ENCODE measurements at regions not wholly inside any gene's neighbourhood (a gene's known extent, or its start where the extent isn't known, plus 50 kb on each side); places are given as distances from the start of the nearest gene placed in this dataset.

DNA sequence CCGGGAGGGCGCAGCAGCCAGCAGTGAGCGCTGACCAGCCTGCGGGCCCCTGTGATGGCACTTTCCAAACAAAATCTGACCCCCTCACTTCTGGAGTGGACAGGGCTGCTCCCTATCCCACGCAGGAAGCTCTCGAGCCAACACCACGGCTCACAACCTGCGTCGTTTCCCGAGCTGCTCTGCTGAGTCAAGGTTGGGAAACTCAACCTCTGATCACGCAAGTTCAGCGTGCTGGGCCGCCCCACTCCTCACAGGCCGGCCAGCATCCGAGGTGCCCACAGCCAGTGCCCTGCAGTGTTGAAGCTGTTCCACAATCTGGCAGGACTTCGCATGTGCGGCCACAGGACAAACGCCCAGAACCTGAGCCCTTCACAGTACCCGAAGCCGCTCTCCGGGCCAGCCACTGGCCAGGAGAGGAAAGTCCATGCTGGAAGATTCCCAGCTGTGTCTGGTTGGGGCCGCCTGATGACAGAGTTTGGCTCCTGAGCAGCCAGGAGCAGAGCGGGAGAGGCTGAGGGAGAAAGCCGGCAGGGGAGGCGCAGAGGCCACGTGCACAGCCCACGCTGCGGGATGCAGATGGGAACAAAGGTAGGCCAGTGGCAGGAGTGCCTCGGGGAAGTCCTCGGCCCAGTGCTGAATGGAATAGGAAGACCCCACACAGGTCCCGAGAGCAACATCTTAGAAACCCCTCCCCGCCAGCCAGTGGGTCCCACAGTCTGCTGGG is 263.3 kb upstream of the TCERG1L start:
- TF ChIP-seq ZZZ3 (IDR thresholded peaks at IDR 0.05; ENCODE audit: control insufficient read depth, insufficient read length, low read depth) (no peak), EZH2 (IDR thresholded peaks at IDR 0.05; ENCODE audit: borderline replicate concordance, control insufficient read depth, low read depth, low read length) (no peak), FOXM1 (IDR thresholded peaks at IDR 0.05; ENCODE audit: low read depth, low read length) (no peak), POLR2AphosphoS5 (IDR thresholded peaks at IDR 0.05; ENCODE audit: low read length) (no peak), POLR2A (IDR thresholded peaks at IDR 0.05; ENCODE audit: low read depth, low read length) (no peak), SREBF1 (IDR thresholded peaks at IDR 0.05; ENCODE audit: low read length) (no peak), STAT3 (IDR thresholded peaks at IDR 0.05; ENCODE audit: low read depth, low read length) (no peak)
- TF ChIP-seq, protein P1, sequence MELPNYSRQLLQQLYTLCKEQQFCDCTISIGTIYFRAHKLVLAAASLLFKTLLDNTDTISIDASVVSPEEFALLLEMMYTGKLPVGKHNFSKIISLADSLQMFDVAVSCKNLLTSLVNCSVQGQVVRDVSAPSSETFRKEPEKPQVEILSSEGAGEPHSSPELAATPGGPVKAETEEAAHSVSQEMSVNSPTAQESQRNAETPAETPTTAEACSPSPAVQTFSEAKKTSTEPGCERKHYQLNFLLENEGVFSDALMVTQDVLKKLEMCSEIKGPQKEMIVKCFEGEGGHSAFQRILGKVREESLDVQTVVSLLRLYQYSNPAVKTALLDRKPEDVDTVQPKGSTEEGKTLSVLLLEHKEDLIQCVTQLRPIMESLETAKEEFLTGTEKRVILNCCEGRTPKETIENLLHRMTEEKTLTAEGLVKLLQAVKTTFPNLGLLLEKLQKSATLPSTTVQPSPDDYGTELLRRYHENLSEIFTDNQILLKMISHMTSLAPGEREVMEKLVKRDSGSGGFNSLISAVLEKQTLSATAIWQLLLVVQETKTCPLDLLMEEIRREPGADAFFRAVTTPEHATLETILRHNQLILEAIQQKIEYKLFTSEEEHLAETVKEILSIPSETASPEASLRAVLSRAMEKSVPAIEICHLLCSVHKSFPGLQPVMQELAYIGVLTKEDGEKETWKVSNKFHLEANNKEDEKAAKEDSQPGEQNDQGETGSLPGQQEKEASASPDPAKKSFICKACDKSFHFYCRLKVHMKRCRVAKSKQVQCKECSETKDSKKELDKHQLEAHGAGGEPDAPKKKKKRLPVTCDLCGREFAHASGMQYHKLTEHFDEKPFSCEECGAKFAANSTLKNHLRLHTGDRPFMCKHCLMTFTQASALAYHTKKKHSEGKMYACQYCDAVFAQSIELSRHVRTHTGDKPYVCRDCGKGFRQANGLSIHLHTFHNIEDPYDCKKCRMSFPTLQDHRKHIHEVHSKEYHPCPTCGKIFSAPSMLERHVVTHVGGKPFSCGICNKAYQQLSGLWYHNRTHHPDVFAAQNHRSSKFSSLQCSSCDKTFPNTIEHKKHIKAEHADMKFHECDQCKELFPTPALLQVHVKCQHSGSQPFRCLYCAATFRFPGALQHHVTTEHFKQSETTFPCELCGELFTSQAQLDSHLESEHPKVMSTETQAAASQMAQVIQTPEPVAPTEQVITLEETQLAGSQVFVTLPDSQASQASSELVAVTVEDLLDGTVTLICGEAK (IDR thresholded peaks at IDR 0.05; ENCODE audit: borderline replicate concordance): no peak
- TF ChIP-seq, protein P2, sequence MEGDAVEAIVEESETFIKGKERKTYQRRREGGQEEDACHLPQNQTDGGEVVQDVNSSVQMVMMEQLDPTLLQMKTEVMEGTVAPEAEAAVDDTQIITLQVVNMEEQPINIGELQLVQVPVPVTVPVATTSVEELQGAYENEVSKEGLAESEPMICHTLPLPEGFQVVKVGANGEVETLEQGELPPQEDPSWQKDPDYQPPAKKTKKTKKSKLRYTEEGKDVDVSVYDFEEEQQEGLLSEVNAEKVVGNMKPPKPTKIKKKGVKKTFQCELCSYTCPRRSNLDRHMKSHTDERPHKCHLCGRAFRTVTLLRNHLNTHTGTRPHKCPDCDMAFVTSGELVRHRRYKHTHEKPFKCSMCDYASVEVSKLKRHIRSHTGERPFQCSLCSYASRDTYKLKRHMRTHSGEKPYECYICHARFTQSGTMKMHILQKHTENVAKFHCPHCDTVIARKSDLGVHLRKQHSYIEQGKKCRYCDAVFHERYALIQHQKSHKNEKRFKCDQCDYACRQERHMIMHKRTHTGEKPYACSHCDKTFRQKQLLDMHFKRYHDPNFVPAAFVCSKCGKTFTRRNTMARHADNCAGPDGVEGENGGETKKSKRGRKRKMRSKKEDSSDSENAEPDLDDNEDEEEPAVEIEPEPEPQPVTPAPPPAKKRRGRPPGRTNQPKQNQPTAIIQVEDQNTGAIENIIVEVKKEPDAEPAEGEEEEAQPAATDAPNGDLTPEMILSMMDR (IDR thresholded peaks at IDR 0.05 in 2 of 3, conservative IDR thresholded peaks at IDR 0.05 in 1 of 3; ENCODE audit: control insufficient read depth in 2 of 3, extremely low read depth in 1 of 3, insufficient read depth in 1 of 3, low read depth in 3 of 3, low read length in 3 of 3): no peak
- TF ChIP-seq, protein P3, sequence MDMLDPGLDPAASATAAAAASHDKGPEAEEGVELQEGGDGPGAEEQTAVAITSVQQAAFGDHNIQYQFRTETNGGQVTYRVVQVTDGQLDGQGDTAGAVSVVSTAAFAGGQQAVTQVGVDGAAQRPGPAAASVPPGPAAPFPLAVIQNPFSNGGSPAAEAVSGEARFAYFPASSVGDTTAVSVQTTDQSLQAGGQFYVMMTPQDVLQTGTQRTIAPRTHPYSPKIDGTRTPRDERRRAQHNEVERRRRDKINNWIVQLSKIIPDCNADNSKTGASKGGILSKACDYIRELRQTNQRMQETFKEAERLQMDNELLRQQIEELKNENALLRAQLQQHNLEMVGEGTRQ (IDR thresholded peaks at IDR 0.05; ENCODE audit: borderline replicate concordance, low read depth, low read length): no peak
- TF ChIP-seq, protein P4, sequence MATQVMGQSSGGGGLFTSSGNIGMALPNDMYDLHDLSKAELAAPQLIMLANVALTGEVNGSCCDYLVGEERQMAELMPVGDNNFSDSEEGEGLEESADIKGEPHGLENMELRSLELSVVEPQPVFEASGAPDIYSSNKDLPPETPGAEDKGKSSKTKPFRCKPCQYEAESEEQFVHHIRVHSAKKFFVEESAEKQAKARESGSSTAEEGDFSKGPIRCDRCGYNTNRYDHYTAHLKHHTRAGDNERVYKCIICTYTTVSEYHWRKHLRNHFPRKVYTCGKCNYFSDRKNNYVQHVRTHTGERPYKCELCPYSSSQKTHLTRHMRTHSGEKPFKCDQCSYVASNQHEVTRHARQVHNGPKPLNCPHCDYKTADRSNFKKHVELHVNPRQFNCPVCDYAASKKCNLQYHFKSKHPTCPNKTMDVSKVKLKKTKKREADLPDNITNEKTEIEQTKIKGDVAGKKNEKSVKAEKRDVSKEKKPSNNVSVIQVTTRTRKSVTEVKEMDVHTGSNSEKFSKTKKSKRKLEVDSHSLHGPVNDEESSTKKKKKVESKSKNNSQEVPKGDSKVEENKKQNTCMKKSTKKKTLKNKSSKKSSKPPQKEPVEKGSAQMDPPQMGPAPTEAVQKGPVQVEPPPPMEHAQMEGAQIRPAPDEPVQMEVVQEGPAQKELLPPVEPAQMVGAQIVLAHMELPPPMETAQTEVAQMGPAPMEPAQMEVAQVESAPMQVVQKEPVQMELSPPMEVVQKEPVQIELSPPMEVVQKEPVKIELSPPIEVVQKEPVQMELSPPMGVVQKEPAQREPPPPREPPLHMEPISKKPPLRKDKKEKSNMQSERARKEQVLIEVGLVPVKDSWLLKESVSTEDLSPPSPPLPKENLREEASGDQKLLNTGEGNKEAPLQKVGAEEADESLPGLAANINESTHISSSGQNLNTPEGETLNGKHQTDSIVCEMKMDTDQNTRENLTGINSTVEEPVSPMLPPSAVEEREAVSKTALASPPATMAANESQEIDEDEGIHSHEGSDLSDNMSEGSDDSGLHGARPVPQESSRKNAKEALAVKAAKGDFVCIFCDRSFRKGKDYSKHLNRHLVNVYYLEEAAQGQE (IDR thresholded peaks at IDR 0.05; ENCODE audit: low read depth, low read length): no peak
